GM23338 (cell line): ENCODE measurements at regions not wholly inside any gene's neighbourhood (a gene's known extent, or its start where the extent isn't known, plus 50 kb on each side); places are given as distances from the start of the nearest gene placed in this dataset.

Source experiments
- ATAC-seq: fragments of 200-7000 bp; cut with Tn5 transposase; 3 replicates; pipeline ENCODE4 v1.9.1; 2020
- DNase-seq: peaks from one replicate; pipeline ENCODE4 v3.0.0-alpha.2; 2015; ENCODE audit warnings: low spot score
- H2AFZ ChIP-seq: fragments of 200-600 bp; sonication (generic); 2 replicates; pipeline ENCODE4 v1.8.0; 2016; ENCODE audit warnings: antibody characterized with exemption, mild to moderate bottlenecking, moderate library complexity
- H3F3A ChIP-seq: fragments of 200-600 bp; sonication (generic); replicated peaks from 2 replicates; pipeline ENCODE4 v1.8.0; 2017; ENCODE audit warnings: antibody characterized with exemption, mixed run types, low read depth
- H3K27ac ChIP-seq: fragments of 200-600 bp; sonication (generic); 2 replicates; pipeline ENCODE4 v1.6.1; 2016; ENCODE audit warnings: low read depth
- H3K27me3 ChIP-seq: fragments of 200-600 bp; sonication (generic); 2 replicates; pipeline ENCODE4 v1.8.0; 2016; ENCODE audit warnings: mild to moderate bottlenecking, mixed run types, moderate library complexity; ENCODE audit not compliant: insufficient read depth
- H3K36me3 ChIP-seq: fragments of 200-600 bp; sonication (generic); 2 replicates; pipeline ENCODE4 v1.8.0; 2016; ENCODE audit warnings: mild to moderate bottlenecking; ENCODE audit not compliant: insufficient read depth
- H3K4me1 ChIP-seq: fragments of 200-600 bp; sonication (generic); 2 replicates; pipeline ENCODE4 v1.8.0; 2016; ENCODE audit warnings: mild to moderate bottlenecking, moderate library complexity; ENCODE audit not compliant: insufficient read depth
- H3K4me2 ChIP-seq: fragments of 200-600 bp; sonication (generic); 2 replicates; pipeline ENCODE4 v1.7.1; 2017; ENCODE audit warnings: mixed run types
- H3K4me3 ChIP-seq: fragments of 200-600 bp; sonication (generic); 2 replicates; pipeline ENCODE4 v1.6.1; 2016; ENCODE audit warnings: mixed run types
- H3K79me2 ChIP-seq: fragments of 200-600 bp; sonication (generic); replicated peaks from 2 replicates; pipeline ENCODE4 v1.8.0; 2017; ENCODE audit warnings: mild to moderate bottlenecking; ENCODE audit not compliant: insufficient read depth
- H3K9me2 ChIP-seq: fragments of 200-600 bp; sonication (generic); 2 replicates; pipeline ENCODE4 v1.8.0; 2017; ENCODE audit not compliant: insufficient read depth
- H4K20me1 ChIP-seq: fragments of 200-600 bp; sonication (generic); replicated peaks from 2 replicates; pipeline ENCODE4 v1.8.0; 2017; ENCODE audit warnings: mild to moderate bottlenecking; ENCODE audit not compliant: insufficient read depth
- H3K27ac Mint-ChIP-seq: 2 replicates; pipeline ENCODE4 v1.8.0; 2020; ENCODE audit warnings: inconsistent platforms, mild to moderate bottlenecking, moderate library complexity, mixed read lengths
- H3K27me3 Mint-ChIP-seq: 3 replicates; pipeline ENCODE4 v1.8.0; 2022; ENCODE audit warnings: low read depth, mild to moderate bottlenecking, moderate library complexity, mixed read lengths, inconsistent platforms; ENCODE audit not compliant: insufficient read depth, poor library complexity
- H3K36me3 Mint-ChIP-seq: 3 replicates; pipeline ENCODE4 v1.8.0; 2021; ENCODE audit warnings: low read depth, mild to moderate bottlenecking, inconsistent platforms, moderate library complexity, mixed read lengths
- H3K4me1 Mint-ChIP-seq: 3 replicates; pipeline ENCODE4 v1.8.0; 2020; ENCODE audit warnings: mild to moderate bottlenecking, inconsistent platforms, mixed read lengths
- H3K4me3 Mint-ChIP-seq: 3 replicates; pipeline ENCODE4 v1.8.0; 2021; ENCODE audit warnings: moderate library complexity, mild to moderate bottlenecking, inconsistent platforms, mixed read lengths
- H3K9me3 Mint-ChIP-seq: 3 replicates; pipeline ENCODE4 v1.8.0; 2020; ENCODE audit warnings: moderate library complexity, mild to moderate bottlenecking, inconsistent platforms, mixed read lengths
- EZH2phosphoT487 ChIP-seq: fragments of 200-600 bp; sonication (generic); IDR thresholded peaks from one replicate; pipeline ENCODE4 v1.8.1; 2018; ENCODE audit warnings: antibody characterized with exemption; ENCODE audit not compliant: unreplicated experiment
- POLR2AphosphoS5 ChIP-seq: IDR thresholded peaks from 2 replicates; pipeline ENCODE4 v1.6.1; 2016; ENCODE audit warnings: antibody characterized with exemption, low read depth
- ZNF331 ChIP-seq: fragments of 250-450 bp; sonication (Bioruptor Pico); IDR thresholded peaks from 2 replicates; pipeline ENCODE4 v1.5.0; 2020; ENCODE audit warnings: low read depth, mild to moderate bottlenecking, moderate library complexity
- TF ChIP-seq, protein P1 (sequence below): IDR thresholded peaks from one replicate; pipeline ENCODE4 v1.6.1; 2018; ENCODE audit warnings: antibody characterized with exemption; ENCODE audit not compliant: unreplicated experiment
- TF ChIP-seq, protein P2 (sequence below): fragments of 250-450 bp; sonication (Bioruptor Pico); IDR thresholded peaks from 2 replicates; pipeline ENCODE4 v1.5.0; 2020; ENCODE audit warnings: mild to moderate bottlenecking, moderate library complexity
- TF ChIP-seq, protein P3 (sequence below), 2 experiments: fragments of 200-600 bp in 1 of 2; sonication (generic) in 1 of 2; conservative IDR thresholded peaks; 2 replicates each; pipeline versions ENCODE4 v1.5.1 to v1.6.1; 2016 to 2017; ENCODE audit warnings: antibody characterized with exemption in 2 of 2, low read depth in 2 of 2, mild to moderate bottlenecking in 2 of 2, moderate library complexity in 1 of 2

DNA sequence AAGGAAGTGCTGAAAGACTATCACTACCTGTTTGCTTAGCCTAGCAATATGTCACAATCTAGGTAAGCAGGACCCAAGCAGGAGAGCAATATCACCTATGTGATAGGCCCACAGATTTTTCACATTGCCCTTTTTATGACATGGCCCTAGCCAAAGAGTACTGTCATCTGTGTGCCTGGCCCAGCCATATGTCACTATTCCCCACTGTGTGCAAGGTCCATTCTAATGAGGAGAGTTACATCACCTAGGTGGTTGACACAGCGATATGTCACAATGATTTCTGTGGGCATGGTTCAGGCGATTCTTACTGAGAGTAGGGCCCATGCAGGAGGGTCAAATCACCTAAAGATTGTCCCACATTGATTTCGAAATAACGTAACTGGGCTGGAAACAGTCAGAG is 967.7 kb upstream of the AMELY start:
- no peaks in the 10 kb centered on the region for H3K4me1 ChIP-seq
- TF ChIP-seq EZH2phosphoT487 (no peak), ZNF331 (CRISPR knock-in tag) (no peak), POLR2AphosphoS5 (no peak)
- TF ChIP-seq, protein P1, sequence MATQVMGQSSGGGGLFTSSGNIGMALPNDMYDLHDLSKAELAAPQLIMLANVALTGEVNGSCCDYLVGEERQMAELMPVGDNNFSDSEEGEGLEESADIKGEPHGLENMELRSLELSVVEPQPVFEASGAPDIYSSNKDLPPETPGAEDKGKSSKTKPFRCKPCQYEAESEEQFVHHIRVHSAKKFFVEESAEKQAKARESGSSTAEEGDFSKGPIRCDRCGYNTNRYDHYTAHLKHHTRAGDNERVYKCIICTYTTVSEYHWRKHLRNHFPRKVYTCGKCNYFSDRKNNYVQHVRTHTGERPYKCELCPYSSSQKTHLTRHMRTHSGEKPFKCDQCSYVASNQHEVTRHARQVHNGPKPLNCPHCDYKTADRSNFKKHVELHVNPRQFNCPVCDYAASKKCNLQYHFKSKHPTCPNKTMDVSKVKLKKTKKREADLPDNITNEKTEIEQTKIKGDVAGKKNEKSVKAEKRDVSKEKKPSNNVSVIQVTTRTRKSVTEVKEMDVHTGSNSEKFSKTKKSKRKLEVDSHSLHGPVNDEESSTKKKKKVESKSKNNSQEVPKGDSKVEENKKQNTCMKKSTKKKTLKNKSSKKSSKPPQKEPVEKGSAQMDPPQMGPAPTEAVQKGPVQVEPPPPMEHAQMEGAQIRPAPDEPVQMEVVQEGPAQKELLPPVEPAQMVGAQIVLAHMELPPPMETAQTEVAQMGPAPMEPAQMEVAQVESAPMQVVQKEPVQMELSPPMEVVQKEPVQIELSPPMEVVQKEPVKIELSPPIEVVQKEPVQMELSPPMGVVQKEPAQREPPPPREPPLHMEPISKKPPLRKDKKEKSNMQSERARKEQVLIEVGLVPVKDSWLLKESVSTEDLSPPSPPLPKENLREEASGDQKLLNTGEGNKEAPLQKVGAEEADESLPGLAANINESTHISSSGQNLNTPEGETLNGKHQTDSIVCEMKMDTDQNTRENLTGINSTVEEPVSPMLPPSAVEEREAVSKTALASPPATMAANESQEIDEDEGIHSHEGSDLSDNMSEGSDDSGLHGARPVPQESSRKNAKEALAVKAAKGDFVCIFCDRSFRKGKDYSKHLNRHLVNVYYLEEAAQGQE = no peak
- TF ChIP-seq, protein P2, sequence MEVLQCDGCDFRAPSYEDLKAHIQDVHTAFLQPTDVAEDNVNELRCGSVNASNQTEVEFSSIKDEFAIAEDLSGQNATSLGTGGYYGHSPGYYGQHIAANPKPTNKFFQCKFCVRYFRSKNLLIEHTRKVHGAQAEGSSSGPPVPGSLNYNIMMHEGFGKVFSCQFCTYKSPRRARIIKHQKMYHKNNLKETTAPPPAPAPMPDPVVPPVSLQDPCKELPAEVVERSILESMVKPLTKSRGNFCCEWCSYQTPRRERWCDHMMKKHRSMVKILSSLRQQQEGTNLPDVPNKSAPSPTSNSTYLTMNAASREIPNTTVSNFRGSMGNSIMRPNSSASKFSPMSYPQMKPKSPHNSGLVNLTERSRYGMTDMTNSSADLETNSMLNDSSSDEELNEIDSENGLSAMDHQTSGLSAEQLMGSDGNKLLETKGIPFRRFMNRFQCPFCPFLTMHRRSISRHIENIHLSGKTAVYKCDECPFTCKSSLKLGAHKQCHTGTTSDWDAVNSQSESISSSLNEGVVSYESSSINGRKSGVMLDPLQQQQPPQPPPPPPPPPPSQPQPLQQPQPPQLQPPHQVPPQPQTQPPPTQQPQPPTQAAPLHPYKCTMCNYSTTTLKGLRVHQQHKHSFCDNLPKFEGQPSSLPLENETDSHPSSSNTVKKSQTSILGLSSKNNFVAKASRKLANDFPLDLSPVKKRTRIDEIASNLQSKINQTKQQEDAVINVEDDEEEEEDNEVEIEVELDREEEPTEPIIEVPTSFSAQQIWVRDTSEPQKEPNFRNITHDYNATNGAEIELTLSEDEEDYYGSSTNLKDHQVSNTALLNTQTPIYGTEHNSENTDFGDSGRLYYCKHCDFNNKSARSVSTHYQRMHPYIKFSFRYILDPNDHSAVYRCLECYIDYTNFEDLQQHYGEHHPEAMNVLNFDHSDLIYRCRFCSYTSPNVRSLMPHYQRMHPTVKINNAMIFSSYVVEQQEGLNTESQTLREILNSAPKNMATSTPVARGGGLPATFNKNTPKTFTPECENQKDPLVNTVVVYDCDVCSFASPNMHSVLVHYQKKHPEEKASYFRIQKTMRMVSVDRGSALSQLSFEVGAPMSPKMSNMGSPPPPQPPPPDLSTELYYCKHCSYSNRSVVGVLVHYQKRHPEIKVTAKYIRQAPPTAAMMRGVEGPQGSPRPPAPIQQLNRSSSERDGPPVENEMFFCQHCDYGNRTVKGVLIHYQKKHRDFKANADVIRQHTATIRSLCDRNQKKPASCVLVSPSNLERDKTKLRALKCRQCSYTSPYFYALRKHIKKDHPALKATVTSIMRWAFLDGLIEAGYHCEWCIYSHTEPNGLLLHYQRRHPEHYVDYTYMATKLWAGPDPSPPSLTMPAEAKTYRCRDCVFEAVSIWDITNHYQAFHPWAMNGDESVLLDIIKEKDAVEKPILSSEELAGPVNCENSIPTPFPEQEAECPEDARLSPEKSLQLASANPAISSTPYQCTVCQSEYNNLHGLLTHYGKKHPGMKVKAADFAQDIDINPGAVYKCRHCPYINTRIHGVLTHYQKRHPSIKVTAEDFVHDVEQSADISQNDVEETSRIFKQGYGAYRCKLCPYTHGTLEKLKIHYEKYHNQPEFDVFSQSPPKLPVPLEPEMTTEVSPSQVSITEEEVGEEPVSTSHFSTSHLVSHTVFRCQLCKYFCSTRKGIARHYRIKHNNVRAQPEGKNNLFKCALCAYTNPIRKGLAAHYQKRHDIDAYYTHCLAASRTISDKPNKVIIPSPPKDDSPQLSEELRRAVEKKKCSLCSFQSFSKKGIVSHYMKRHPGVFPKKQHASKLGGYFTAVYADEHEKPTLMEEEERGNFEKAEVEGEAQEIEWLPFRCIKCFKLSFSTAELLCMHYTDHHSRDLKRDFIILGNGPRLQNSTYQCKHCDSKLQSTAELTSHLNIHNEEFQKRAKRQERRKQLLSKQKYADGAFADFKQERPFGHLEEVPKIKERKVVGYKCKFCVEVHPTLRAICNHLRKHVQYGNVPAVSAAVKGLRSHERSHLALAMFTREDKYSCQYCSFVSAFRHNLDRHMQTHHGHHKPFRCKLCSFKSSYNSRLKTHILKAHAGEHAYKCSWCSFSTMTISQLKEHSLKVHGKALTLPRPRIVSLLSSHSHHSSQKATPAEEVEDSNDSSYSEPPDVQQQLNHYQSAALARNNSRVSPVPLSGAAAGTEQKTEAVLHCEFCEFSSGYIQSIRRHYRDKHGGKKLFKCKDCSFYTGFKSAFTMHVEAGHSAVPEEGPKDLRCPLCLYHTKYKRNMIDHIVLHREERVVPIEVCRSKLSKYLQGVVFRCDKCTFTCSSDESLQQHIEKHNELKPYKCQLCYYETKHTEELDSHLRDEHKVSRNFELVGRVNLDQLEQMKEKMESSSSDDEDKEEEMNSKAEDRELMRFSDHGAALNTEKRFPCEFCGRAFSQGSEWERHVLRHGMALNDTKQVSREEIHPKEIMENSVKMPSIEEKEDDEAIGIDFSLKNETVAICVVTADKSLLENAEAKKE (CRISPR knock-in tag) = no peak
- TF ChIP-seq, protein P3, sequence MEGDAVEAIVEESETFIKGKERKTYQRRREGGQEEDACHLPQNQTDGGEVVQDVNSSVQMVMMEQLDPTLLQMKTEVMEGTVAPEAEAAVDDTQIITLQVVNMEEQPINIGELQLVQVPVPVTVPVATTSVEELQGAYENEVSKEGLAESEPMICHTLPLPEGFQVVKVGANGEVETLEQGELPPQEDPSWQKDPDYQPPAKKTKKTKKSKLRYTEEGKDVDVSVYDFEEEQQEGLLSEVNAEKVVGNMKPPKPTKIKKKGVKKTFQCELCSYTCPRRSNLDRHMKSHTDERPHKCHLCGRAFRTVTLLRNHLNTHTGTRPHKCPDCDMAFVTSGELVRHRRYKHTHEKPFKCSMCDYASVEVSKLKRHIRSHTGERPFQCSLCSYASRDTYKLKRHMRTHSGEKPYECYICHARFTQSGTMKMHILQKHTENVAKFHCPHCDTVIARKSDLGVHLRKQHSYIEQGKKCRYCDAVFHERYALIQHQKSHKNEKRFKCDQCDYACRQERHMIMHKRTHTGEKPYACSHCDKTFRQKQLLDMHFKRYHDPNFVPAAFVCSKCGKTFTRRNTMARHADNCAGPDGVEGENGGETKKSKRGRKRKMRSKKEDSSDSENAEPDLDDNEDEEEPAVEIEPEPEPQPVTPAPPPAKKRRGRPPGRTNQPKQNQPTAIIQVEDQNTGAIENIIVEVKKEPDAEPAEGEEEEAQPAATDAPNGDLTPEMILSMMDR (conservative IDR thresholded peaks at IDR 0.05; ENCODE audit: low read depth in 2 of 2) = no peak
- no peaks in the 10 kb centered on the region for H3K27me3 Mint-ChIP-seq
- H3K27ac ChIP-seq = no peak overlapping the region
- H4K20me1 ChIP-seq = no peaks in the 10 kb centered on the region
- no peaks in the 10 kb centered on the region for H3F3A ChIP-seq
- no peaks in the 10 kb centered on the region for H3K9me3 Mint-ChIP-seq
- H3K4me2 ChIP-seq = no peak overlapping the region
- no peak overlapping the region for H3K4me3 Mint-ChIP-seq
- no peaks in the 10 kb centered on the region for H3K79me2 ChIP-seq
- no peak overlapping the region for H3K4me3 ChIP-seq
- no peaks in the 10 kb centered on the region for H3K36me3 ChIP-seq
- H3K27ac Mint-ChIP-seq = no peak overlapping the region
- DNase-seq (no peak), ATAC-seq (no peak)
- H3K27me3 ChIP-seq = no peaks in the 10 kb centered on the region
- H3K4me1 Mint-ChIP-seq = no peaks in the 10 kb centered on the region
- no peaks in the 10 kb centered on the region for H3K9me2 ChIP-seq
- H2AFZ ChIP-seq = no peak overlapping the region
- no peaks in the 10 kb centered on the region for H3K36me3 Mint-ChIP-seq
